Keratinocyte (primary cell): ENCODE measurements at regions not wholly inside any gene's neighbourhood (a gene's known extent, or its start where the extent isn't known, plus 50 kb on each side); places are given as distances from the start of the nearest gene placed in this dataset.

Experiments used
- CTCF ChIP-seq, 3 experiments: IDR thresholded peaks in 1 of 3; conservative IDR thresholded peaks in 1 of 3; optimal IDR thresholded peaks in 1 of 3; 2 replicates in 2 of 3; 3 replicates in 1 of 3; pipeline versions ENCODE3 to v1.5.1; 2011; ENCODE audit warnings: low read length in 3 of 3, mild to moderate bottlenecking in 3 of 3, moderate library complexity in 2 of 3, control low read depth in 1 of 3, inconsistent platforms in 1 of 3; ENCODE audit not compliant: insufficient read depth in 2 of 3; ENCODE audit errors: extremely low read depth in 1 of 3
- EZH2 ChIP-seq: IDR thresholded peaks from one replicate; pipeline ENCODE4 v1.6.1; 2012; ENCODE audit warnings: inconsistent platforms, mild to moderate bottlenecking, low read length, moderate library complexity

GRCh38 chr12:13288501-13288900 is 92.0 kb downstream of the EMP1 start:
- TF ChIP-seq EZH2: no peak
- no peak for TF ChIP-seq CTCF (optimal IDR thresholded peaks at IDR 0.05 in 1 of 3, IDR thresholded peaks at IDR 0.05 in 1 of 3, conservative IDR thresholded peaks at IDR 0.05 in 1 of 3; ENCODE audit: extremely low read depth in 1 of 3, insufficient read depth in 2 of 3, low read length in 3 of 3)
